Karpas-422 (cell line): ENCODE measurements at regions not wholly inside any gene's neighbourhood (a gene's known extent, or its start where the extent isn't known, plus 50 kb on each side); places are given as distances from the start of the nearest gene placed in this dataset.

Experiments used
- DNase-seq: peaks from one replicate; pipeline ENCODE4 v3.0.0-alpha.2; 2015
- H2AFZ ChIP-seq: fragments of 200-600 bp; sonication (generic); 2 replicates; pipeline ENCODE4 v1.6.1; 2014; ENCODE audit warnings: antibody characterized with exemption, low read length, mixed read lengths
- H3K27ac ChIP-seq: fragments of 200-600 bp; sonication (generic); 2 replicates; pipeline ENCODE4 v1.5.1; 2014; ENCODE audit warnings: mild to moderate bottlenecking, low read length, moderate library complexity
- H3K27me3 ChIP-seq: fragments of 200-600 bp; sonication (generic); 2 replicates; pipeline ENCODE4 v1.6.1; 2014; ENCODE audit warnings: low read length, mixed read lengths
- H3K36me3 ChIP-seq: fragments of 200-600 bp; sonication (generic); 2 replicates; pipeline ENCODE4 v1.6.1; 2014; ENCODE audit warnings: low read length, mixed read lengths; ENCODE audit not compliant: insufficient read depth
- H3K4me1 ChIP-seq: fragments of 200-600 bp; sonication (generic); 2 replicates; pipeline ENCODE4 v1.6.1; 2014; ENCODE audit warnings: mild to moderate bottlenecking, low read length, mixed read lengths
- H3K4me2 ChIP-seq: fragments of 200-600 bp; sonication (generic); 2 replicates; pipeline ENCODE4 v1.6.1; 2014; ENCODE audit warnings: low read length, low read depth, mild to moderate bottlenecking; ENCODE audit not compliant: poor library complexity, severe bottlenecking
- H3K4me3 ChIP-seq: fragments of 200-600 bp; sonication (generic); 2 replicates; pipeline ENCODE4 v1.5.1; 2014; ENCODE audit warnings: mild to moderate bottlenecking, antibody characterized with exemption, low read length, mixed read lengths
- H3K79me2 ChIP-seq: fragments of 200-600 bp; sonication (generic); 2 replicates; pipeline ENCODE4 v1.6.1; 2014; ENCODE audit warnings: mild to moderate bottlenecking, low read length, mixed read lengths
- H3K9ac ChIP-seq: fragments of 200-600 bp; sonication (generic); 2 replicates; pipeline ENCODE4 v1.6.0; 2014; ENCODE audit warnings: low read length
- H3K9me2 ChIP-seq: fragments of 200-600 bp; sonication (generic), shearing (Covaris generic); replicated peaks from 2 replicates; pipeline ENCODE4 v1.6.0; 2014; ENCODE audit warnings: mild to moderate bottlenecking, low read length, moderate library complexity; ENCODE audit not compliant: insufficient read depth
- H3K9me3 ChIP-seq: fragments of 300-700, 200-600 bp; sonication (generic); 2 replicates; pipeline ENCODE4 v1.6.1; 2014; ENCODE audit warnings: low read length, mixed read lengths
- H4K20me1 ChIP-seq: fragments of 200-600 bp; sonication (generic); 2 replicates; pipeline ENCODE4 v1.6.1; 2014; ENCODE audit warnings: mild to moderate bottlenecking, antibody characterized with exemption, low read length, low read depth; ENCODE audit not compliant: insufficient read depth

DNA sequence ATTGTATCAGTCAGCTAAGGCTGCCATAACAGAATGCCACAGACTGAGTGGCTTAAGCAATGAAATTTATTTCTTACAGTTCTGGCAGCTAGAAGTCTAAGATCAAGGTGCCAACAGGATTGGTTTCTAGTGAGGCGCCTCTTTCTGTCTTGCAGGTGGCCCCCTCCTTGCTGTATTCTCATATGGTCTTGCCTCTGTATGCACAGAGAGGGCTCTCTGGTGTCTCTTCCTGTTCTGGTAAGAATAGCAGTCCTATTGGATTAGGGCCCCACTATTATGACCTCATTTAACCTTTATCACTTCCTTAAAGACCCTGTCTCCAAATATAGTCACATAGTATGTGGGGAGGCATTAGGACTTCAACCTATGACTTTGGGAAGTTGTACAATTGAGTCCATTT lies 253.9 kb downstream of the EDEM1 start:
- Histone ChIP-seq H3K9me3 (peaks cover 5% of the 10 kb centered on the region), H2AFZ (no peak overlapping the region), H3K9ac (no peak overlapping the region), H3K4me1 (peaks cover 30% of the 10 kb centered on the region), H3K79me2 (no peaks in the 10 kb centered on the region), H3K9me2 (no peaks in the 10 kb centered on the region), H3K4me3 (no peak overlapping the region), H3K4me2 (no peak overlapping the region), H3K27ac (no peak overlapping the region), H3K36me3 (peaks cover 4% of the 10 kb centered on the region; the same call in 1 of the 2 replicates), H3K27me3 (0 out of 2 replicates have a peak, but pooled peaks cover 3% of the 10 kb centered on the region), H4K20me1 (no peaks in the 10 kb centered on the region)
- DNase-seq: no peak

- no peaks in the 10 kb centered on the region for H3K9me2 ChIP-seq
- H3K27me3 ChIP-seq: 0 out of 2 replicates have a peak, but pooled peaks cover 3% of the 10 kb centered on the region
Observed at GRCh38 chr3:5442106-5442785, 254.7 kb downstream of the EDEM1 start.

DNA sequence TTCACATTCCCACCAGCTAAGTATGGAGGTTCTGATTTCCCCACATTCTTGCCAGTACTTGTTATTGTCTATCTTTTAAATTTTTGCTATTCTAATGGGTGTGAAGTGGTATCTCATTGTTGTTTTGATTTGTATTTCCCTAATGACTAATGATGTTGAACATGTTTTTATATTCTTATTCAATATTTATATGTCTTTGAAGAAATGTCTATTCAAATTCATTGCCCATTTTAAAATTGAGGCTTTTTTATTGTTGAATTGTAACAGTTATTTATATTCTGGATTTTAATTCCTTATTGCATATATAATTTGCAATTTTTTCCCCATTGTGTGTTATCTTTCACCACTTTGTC lies 255.3 kb downstream of the EDEM1 start:
- H3K79me2 ChIP-seq: no peaks in the 10 kb centered on the region
- H3K36me3 ChIP-seq: peaks cover 4% of the 10 kb centered on the region; the same call in 1 of the 2 replicates
- no peak overlapping the region for H3K4me2 ChIP-seq
- H3K9ac ChIP-seq: no peak overlapping the region
- no peaks in the 10 kb centered on the region for H3K9me2 ChIP-seq
- DNase-seq: no peak
- H4K20me1 ChIP-seq: no peaks in the 10 kb centered on the region
- H3K4me1 ChIP-seq: peaks cover 20% of the 10 kb centered on the region
- H2AFZ ChIP-seq: no peak overlapping the region
- 0 out of 2 replicates have a peak, but pooled peaks cover 3% of the 10 kb centered on the region for H3K27me3 ChIP-seq
- H3K27ac ChIP-seq: no peak overlapping the region
- peaks cover 5% of the 10 kb centered on the region for H3K9me3 ChIP-seq
- no peak overlapping the region for H3K4me3 ChIP-seq

More at GRCh38 chr3:5442106-5442785, 254.7 kb downstream of the EDEM1 start:
- Histone ChIP-seq H3K4me1 (peaks cover 25% of the 10 kb centered on the region), H2AFZ (no peak overlapping the region), H3K4me3 (no peak overlapping the region), H3K9me3 (peaks cover 5% of the 10 kb centered on the region), H3K4me2 (no peak overlapping the region), H3K27ac (no peak overlapping the region), H3K79me2 (no peaks in the 10 kb centered on the region), H3K9ac (no peak overlapping the region), H3K36me3 (peaks cover 4% of the 10 kb centered on the region; the same call in 1 of the 2 replicates), H4K20me1 (no peaks in the 10 kb centered on the region)
- no peak for DNase-seq

DNA sequence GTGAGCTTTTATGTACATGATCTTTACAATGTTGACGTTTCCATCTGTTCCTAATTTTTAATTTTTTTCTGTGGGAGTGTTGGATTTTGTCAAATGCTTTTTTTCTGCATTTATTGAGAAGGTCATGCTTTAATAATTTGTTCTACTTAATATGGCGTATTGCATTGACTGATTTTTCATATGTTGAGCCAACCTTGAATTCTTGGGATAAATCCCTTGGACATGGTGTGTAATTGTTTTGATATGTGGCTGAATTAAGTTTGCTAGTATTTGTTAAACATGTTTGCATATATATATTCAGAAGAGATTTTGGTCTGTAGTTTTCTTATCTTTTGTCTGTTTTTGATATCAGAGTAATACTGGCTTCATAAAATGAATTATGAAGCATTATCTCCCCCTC lies 256.7 kb downstream of the EDEM1 start:
- peaks cover 4% of the 10 kb centered on the region; the same call in 1 of the 2 replicates for H3K36me3 ChIP-seq

DNA sequence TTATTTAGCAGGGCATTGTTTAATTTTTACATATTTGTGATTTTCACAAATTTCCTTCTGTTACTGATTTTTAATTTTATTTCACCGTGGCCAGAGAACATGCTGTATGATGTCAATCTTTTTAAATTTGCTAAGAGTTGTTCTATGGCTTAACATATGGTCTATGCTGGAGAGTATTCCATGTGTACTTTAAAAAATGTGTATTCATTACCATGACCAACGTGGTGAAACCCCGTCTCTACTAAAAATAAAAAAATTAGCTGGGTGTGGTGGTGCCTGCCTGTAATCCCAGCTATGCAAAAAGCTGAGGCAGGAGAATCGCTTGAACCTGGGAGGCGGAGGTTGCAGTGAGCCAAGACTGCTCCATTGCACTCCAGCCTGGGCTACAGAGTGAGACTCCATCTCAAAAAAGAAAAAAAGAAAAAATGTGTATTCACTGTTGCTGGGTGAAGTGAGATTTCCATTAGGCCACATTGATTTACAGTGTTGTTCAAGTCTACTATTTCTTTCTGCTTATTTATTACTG lies 258.2 kb downstream of the EDEM1 start:
- no peaks in the 10 kb centered on the region for H3K9me2 ChIP-seq
- H2AFZ ChIP-seq: peak overlapping the region; percentile 57; the same call in 1 of the 2 replicates
- H3K36me3 ChIP-seq: peaks cover 4% of the 10 kb centered on the region; the same call in 1 of the 2 replicates

More for the DNA sequence above, 256.7 kb downstream of the EDEM1 start:
- H3K9ac ChIP-seq: no peak overlapping the region
- DNase-seq: no peak
- no peak overlapping the region for H3K4me3 ChIP-seq
- H3K4me1 ChIP-seq: peaks cover 15% of the 10 kb centered on the region
- no peaks in the 10 kb centered on the region for H3K9me2 ChIP-seq
- no peak overlapping the region for H2AFZ ChIP-seq
- no peaks in the 10 kb centered on the region for H4K20me1 ChIP-seq
- no peak overlapping the region for H3K27ac ChIP-seq
- no peaks in the 10 kb centered on the region for H3K79me2 ChIP-seq
- H3K9me3 ChIP-seq: peaks cover 5% of the 10 kb centered on the region
- 0 out of 2 replicates have a peak, but pooled peaks cover 3% of the 10 kb centered on the region for H3K27me3 ChIP-seq
- no peak overlapping the region for H3K4me2 ChIP-seq

GRCh38 chr3:5448246-5448645 lies 260.7 kb downstream of the EDEM1 start:
- H3K9me3 ChIP-seq: peaks cover 5% of the 10 kb centered on the region
- H3K9me2 ChIP-seq: no peaks in the 10 kb centered on the region
- no peaks in the 10 kb centered on the region for H4K20me1 ChIP-seq
- H2AFZ ChIP-seq: no peak overlapping the region
- no peak overlapping the region for H3K9ac ChIP-seq
- H3K27ac ChIP-seq: no peak overlapping the region
- no peaks in the 10 kb centered on the region for H3K79me2 ChIP-seq
- H3K4me2 ChIP-seq: no peak overlapping the region
- H3K4me3 ChIP-seq: no peak overlapping the region
- DNase-seq: no peak
- H3K36me3 ChIP-seq: peaks cover 4% of the 10 kb centered on the region; the same call in 1 of the 2 replicates
- peaks cover 42% of the 10 kb centered on the region for H3K4me1 ChIP-seq
- H3K27me3 ChIP-seq: 0 out of 2 replicates have a peak, but pooled peaks cover 3% of the 10 kb centered on the region

More for the DNA sequence above, 258.2 kb downstream of the EDEM1 start:
- DNase-seq: no peak
- peak overlapping the region; percentile 30 for H3K4me2 ChIP-seq
- H3K9me3 ChIP-seq: peaks cover 5% of the 10 kb centered on the region
- H4K20me1 ChIP-seq: no peaks in the 10 kb centered on the region
- no peak overlapping the region for H3K9ac ChIP-seq
- no peak overlapping the region for H3K4me3 ChIP-seq
- 0 out of 2 replicates have a peak, but pooled peaks cover 3% of the 10 kb centered on the region for H3K27me3 ChIP-seq
- no peaks in the 10 kb centered on the region for H3K79me2 ChIP-seq
- peaks cover 29% of the 10 kb centered on the region for H3K4me1 ChIP-seq
- H3K27ac ChIP-seq: no peak overlapping the region

- Histone ChIP-seq H3K4me3 (no peak overlapping the region), H2AFZ (no peak overlapping the region), H3K4me2 (no peak overlapping the region), H3K4me1 (peaks cover 42% of the 10 kb centered on the region), H3K9me2 (no peaks in the 10 kb centered on the region), H3K9me3 (peaks cover 5% of the 10 kb centered on the region), H3K27me3 (0 out of 2 replicates have a peak, but pooled peaks cover 3% of the 10 kb centered on the region), H4K20me1 (no peaks in the 10 kb centered on the region), H3K27ac (no peak overlapping the region), H3K9ac (no peak overlapping the region), H3K36me3 (peaks cover 4% of the 10 kb centered on the region; the same call in 1 of the 2 replicates), H3K79me2 (no peaks in the 10 kb centered on the region)
- no peak for DNase-seq
Observed at GRCh38 chr3:5448816-5449215, 261.3 kb downstream of the EDEM1 start.

GRCh38 chr3:5456199-5456598 lies 268.7 kb downstream of the EDEM1 start:
- Histone ChIP-seq H3K9ac (no peak overlapping the region), H3K79me2 (no peaks in the 10 kb centered on the region), H3K4me1 (peaks cover 12% of the 10 kb centered on the region), H3K27me3 (no peaks in the 10 kb centered on the region), H3K36me3 (no peaks in the 10 kb centered on the region), H3K4me3 (no peak overlapping the region), H3K4me2 (no peak overlapping the region), H3K27ac (no peak overlapping the region), H2AFZ (no peak overlapping the region), H4K20me1 (no peaks in the 10 kb centered on the region), H3K9me2 (no peaks in the 10 kb centered on the region), H3K9me3 (no peaks in the 10 kb centered on the region)
- DNase-seq: no peak
